IMR-90 (cell line): ENCODE measurements at regions not wholly inside any gene's neighbourhood (a gene's known extent, or its start where the extent isn't known, plus 50 kb on each side); places are given as distances from the start of the nearest gene placed in this dataset.

Experiments used
- ATAC-seq: fragments of 200-7000 bp; cut with Tn5 transposase; 2 replicates; pipeline ENCODE4 v1.9.1; 2020; ENCODE audit warnings: low read depth, mild to moderate bottlenecking, moderate library complexity
- BruUV-seq: library from RNA; stranded (reverse); fragments of 400-500 nt; replicated peaks from 2 replicates; lab custom pipeline; 2021; lab: Mats Ljungman, UMichigan
- CTCF ChIA-PET: fragments of 300-600 bp; formaldehyde crosslinking; extraction: SDS; loops from one replicate; lab custom pipeline; 2021; ENCODE audit warnings: antibody characterized with exemption; lab: Yijun Ruan, JAX
- POLR2A ChIA-PET: fragments of 300-600 bp; sonication (Branson Sonifier 250); formaldehyde crosslinking; loops from one replicate; lab custom pipeline; 2022; ENCODE audit warnings: antibody characterized with exemption; ENCODE audit not compliant: unreplicated experiment; lab: Charles Lee
- DNase-seq: peaks from one replicate; pipeline ENCODE4 v3.0.0; 2013
- H2AFZ ChIP-seq: replicated peaks from 2 replicates; pipeline ENCODE3; 2013; ENCODE audit warnings: low read length, mild to moderate bottlenecking; ENCODE audit not compliant: poor library complexity
- H2AK5ac ChIP-seq: 2 replicates; pipeline ENCODE4 v1.6.1; 2013; ENCODE audit warnings: low read depth, low read length, inconsistent platforms
- H2AK9ac ChIP-seq: replicated peaks from 2 replicates; pipeline ENCODE3; 2013; ENCODE audit warnings: mild to moderate bottlenecking, low read depth, low read length, moderate library complexity; ENCODE audit not compliant: poor library complexity
- H2BK120ac ChIP-seq: 2 replicates; pipeline ENCODE4 v1.6.1; 2013; ENCODE audit warnings: low read depth, low read length, inconsistent platforms
- H2BK15ac ChIP-seq: 3 replicates; pipeline ENCODE4 v1.6.1; 2013; ENCODE audit warnings: low read depth, low read length, inconsistent platforms
- H2BK20ac ChIP-seq: 2 replicates; pipeline ENCODE4 v1.6.1; 2013; ENCODE audit warnings: low read depth, mild to moderate bottlenecking, inconsistent platforms, low read length, moderate library complexity
- H2BK5ac ChIP-seq: 2 replicates; pipeline ENCODE4 v1.6.1; 2013; ENCODE audit warnings: mild to moderate bottlenecking, low read depth, low read length, inconsistent platforms; ENCODE audit not compliant: poor library complexity, severe bottlenecking
- H3K14ac ChIP-seq: replicated peaks from 2 replicates; pipeline ENCODE4 v1.6.1; 2013; ENCODE audit warnings: low read depth, low read length, inconsistent platforms
- H3K18ac ChIP-seq: 2 replicates; pipeline ENCODE4 v1.6.1; 2013; ENCODE audit warnings: low read depth, low read length, control low read depth
- H3K23ac ChIP-seq: 2 replicates; pipeline ENCODE4 v1.6.1; 2013; ENCODE audit warnings: low read depth, low read length, inconsistent platforms
- H3K27ac ChIP-seq: 2 replicates; pipeline ENCODE4 v1.5.1; 2013; ENCODE audit warnings: mild to moderate bottlenecking, control low read depth, low read length; ENCODE audit not compliant: insufficient read depth
- H3K27me3 ChIP-seq: 2 replicates; pipeline ENCODE4 v1.6.1; 2013; ENCODE audit warnings: low read length; ENCODE audit not compliant: control insufficient read depth, insufficient read depth
- H3K36me3 ChIP-seq: 2 replicates; pipeline ENCODE4 v1.6.1; 2013; ENCODE audit warnings: low read length, mixed read lengths; ENCODE audit not compliant: control insufficient read depth, insufficient read depth
- H3K4ac ChIP-seq: 2 replicates; pipeline ENCODE4 v1.6.1; 2013; ENCODE audit warnings: low read depth, low read length, inconsistent platforms
- H3K4me1 ChIP-seq: 2 replicates; pipeline ENCODE4 v1.6.1; 2013; ENCODE audit warnings: low read length, mixed read lengths; ENCODE audit not compliant: control insufficient read depth, insufficient read depth
- H3K4me2 ChIP-seq: 2 replicates; pipeline ENCODE4 v1.6.1; 2013; ENCODE audit warnings: low read depth, mild to moderate bottlenecking, control low read depth, low read length, moderate library complexity
- H3K4me3 ChIP-seq: 2 replicates; pipeline ENCODE4 v1.5.1; 2013; ENCODE audit warnings: low read depth, mild to moderate bottlenecking, control low read depth, low read length, moderate library complexity; ENCODE audit not compliant: insufficient read depth
- H3K56ac ChIP-seq: 2 replicates; pipeline ENCODE4 v1.6.1; 2013; ENCODE audit warnings: low read length, inconsistent platforms; ENCODE audit not compliant: insufficient read depth; ENCODE audit errors: extremely low read depth
- H3K79me1 ChIP-seq, 2 experiments: 2 replicates each; pipeline ENCODE4 v1.6.1; 2013; ENCODE audit warnings: low read length in 2 of 2, inconsistent platforms in 1 of 2, low read depth in 1 of 2
- H3K9ac ChIP-seq: 2 replicates; pipeline ENCODE4 v1.6.1; 2013; ENCODE audit warnings: low read depth, low read length, control low read depth
- H3K9me1 ChIP-seq: 2 replicates; pipeline ENCODE4 v1.6.1; 2013; ENCODE audit warnings: low read length, inconsistent platforms; ENCODE audit not compliant: insufficient read depth
- H3K9me3 ChIP-seq: 2 replicates; pipeline ENCODE4 v1.6.1; 2013; ENCODE audit warnings: low read length; ENCODE audit not compliant: control insufficient read depth, insufficient read depth
- H4K20me1 ChIP-seq: 2 replicates; pipeline ENCODE4 v1.6.1; 2013; ENCODE audit warnings: low read length, inconsistent platforms; ENCODE audit not compliant: insufficient read depth
- H4K5ac ChIP-seq: 2 replicates; pipeline ENCODE4 v1.6.1; 2013; ENCODE audit warnings: mild to moderate bottlenecking, low read depth, low read length, control low read depth
- H4K8ac ChIP-seq, 2 experiments: 2 replicates each; pipeline ENCODE4 v1.6.1; 2013; ENCODE audit warnings: low read depth in 2 of 2, low read length in 2 of 2, control low read depth in 1 of 2, inconsistent platforms in 1 of 2
- H4K91ac ChIP-seq: 2 replicates; pipeline ENCODE4 v1.6.1; 2013; ENCODE audit warnings: low read depth, low read length, inconsistent platforms; ENCODE audit not compliant: insufficient read depth
- BHLHE40 ChIP-seq: fragments of 150-350 bp; IDR thresholded peaks from 2 replicates; pipeline ENCODE4 v1.6.1; 2016; ENCODE audit warnings: mild to moderate bottlenecking, low read depth, low read length
- CEBPB ChIP-seq: IDR thresholded peaks from 2 replicates; pipeline ENCODE4 v1.6.1; 2012; ENCODE audit warnings: low read depth, low read length, improper control_type of control experiment
- CHD1 ChIP-seq: IDR thresholded peaks from 2 replicates; pipeline ENCODE4 v1.6.1; 2012; ENCODE audit warnings: low read depth, low read length, improper control_type of control experiment
- CTCF ChIP-seq: conservative IDR thresholded peaks from 2 replicates; pipeline ENCODE4 v1.5.1; 2012; ENCODE audit warnings: mild to moderate bottlenecking, low read depth, low read length, improper control_type of control experiment
- ELK1 ChIP-seq: fragments of 150-350 bp; IDR thresholded peaks from 2 replicates; pipeline ENCODE4 v1.6.1; 2016; ENCODE audit warnings: low read depth, mild to moderate bottlenecking, low read length, moderate library complexity, borderline replicate concordance
- FOS ChIP-seq: fragments of 150-350 bp; IDR thresholded peaks from 2 replicates; pipeline ENCODE4 v1.6.1; 2016; ENCODE audit warnings: low read depth, low read length
- MAFK ChIP-seq: IDR thresholded peaks from 2 replicates; pipeline ENCODE4 v1.6.1; 2012; ENCODE audit warnings: low read depth, low read length, improper control_type of control experiment
- MAZ ChIP-seq: IDR thresholded peaks from 2 replicates; pipeline ENCODE4 v1.6.1; 2012; ENCODE audit warnings: low read depth, mild to moderate bottlenecking, low read length, improper control_type of control experiment, moderate library complexity, borderline replicate concordance
- MXI1 ChIP-seq: IDR thresholded peaks from 2 replicates; pipeline ENCODE4 v1.6.1; 2012; ENCODE audit warnings: low read depth, mild to moderate bottlenecking, low read length, moderate library complexity, borderline replicate concordance
- NFE2L2 ChIP-seq: fragments of 150-350 bp; IDR thresholded peaks from 2 replicates; pipeline ENCODE4 v1.6.1; 2016; ENCODE audit warnings: low read depth, mild to moderate bottlenecking, low read length
- POLR2A ChIP-seq: IDR thresholded peaks from 2 replicates; pipeline ENCODE4 v1.6.1; 2012; ENCODE audit warnings: mild to moderate bottlenecking, low read depth, low read length
- RAD21 ChIP-seq: IDR thresholded peaks from 2 replicates; pipeline ENCODE4 v1.6.1; 2012; ENCODE audit warnings: low read length, improper control_type of control experiment
- RCOR1 ChIP-seq: IDR thresholded peaks from 2 replicates; pipeline ENCODE4 v1.6.1; 2012; ENCODE audit warnings: mild to moderate bottlenecking, low read length, improper control_type of control experiment; ENCODE audit not compliant: insufficient replicate concordance
- RFX5 ChIP-seq: IDR thresholded peaks from 2 replicates; pipeline ENCODE4 v1.8.0; 2012; ENCODE audit warnings: low read depth, mild to moderate bottlenecking, low read length, moderate library complexity
- SMC3 ChIP-seq: fragments of 150-350 bp; IDR thresholded peaks from 2 replicates; pipeline ENCODE4 v1.6.1; 2016; ENCODE audit warnings: low read depth, mild to moderate bottlenecking, antibody characterized with exemption, low read length, moderate library complexity
- dilution Hi-C: fragments of 300-500 bp; cut with HindIII; formaldehyde crosslinking; loops from one replicate; pipeline ENCODE4 v1.14.3; 2018; ENCODE audit warnings: low sequenced_read_pairs; ENCODE audit not compliant: unreplicated experiment
- in situ Hi-C: fragments of 300-500 bp; cut with MboI; formaldehyde crosslinking; loops from 3 replicates; pipeline ENCODE4 v1.14.3; 2019; ENCODE audit warnings: low sequenced_read_pairs, inconsistent platforms, mixed read lengths
- intact Hi-C: fragments of 100-400 bp; cut with micrococcal nuclease; formaldehyde crosslinking; loops from 2 replicates; pipeline ENCODE4 v1.10.0; 2022
- TF ChIP-seq, protein P1 (sequence below): fragments of 150-350 bp; IDR thresholded peaks from 2 replicates; pipeline ENCODE4 v1.6.1; 2017; ENCODE audit warnings: mild to moderate bottlenecking, antibody characterized with exemption, low read length, low read depth

DNA sequence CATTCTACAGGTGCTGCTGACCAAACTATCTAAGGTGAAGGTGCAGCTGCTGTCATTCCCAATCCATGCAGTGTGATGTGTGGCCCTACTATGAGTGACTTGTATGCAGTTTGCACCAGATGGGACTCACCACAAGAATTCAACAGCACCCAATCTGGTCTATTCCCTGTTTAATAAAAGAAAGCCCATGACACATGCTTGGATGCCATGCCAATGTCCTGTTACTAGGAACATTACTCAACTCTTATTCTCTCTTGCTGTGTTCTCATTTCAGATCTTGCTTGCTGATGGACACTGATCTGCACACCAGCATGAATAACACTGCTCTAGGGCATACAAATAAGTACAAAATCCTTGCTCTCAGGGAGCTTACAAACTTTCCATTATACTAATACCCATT, 221.6 kb upstream of the CDYL start:
- Histone ChIP-seq H4K91ac (no peak overlapping the region), H4K20me1 (no peaks in the 10 kb centered on the region), H2BK120ac (no peak overlapping the region), H2AK9ac (no peak overlapping the region), H3K79me1 (no peaks in the 10 kb centered on the region), H4K8ac (no peak overlapping the region), H3K9ac (no peak overlapping the region), H4K5ac (no peak overlapping the region), H2BK5ac (no peak overlapping the region), H3K4ac (no peak overlapping the region), H2BK15ac (no peak overlapping the region), H3K9me1 (peaks cover 4% of the 10 kb centered on the region; the same call in 1 of the 2 replicates), H3K23ac (no peak overlapping the region), H2AFZ (no peak overlapping the region), H3K4me3 (no peak overlapping the region), H3K4me1 (no peaks in the 10 kb centered on the region), H3K56ac (no peak overlapping the region), H2BK20ac (no peak overlapping the region), H3K27me3 (peaks cover 16% of the 10 kb centered on the region), H3K18ac (no peak overlapping the region), H3K27ac (no peak overlapping the region), H3K4me2 (no peak overlapping the region), H3K9me3 (no peaks in the 10 kb centered on the region), H2AK5ac (no peak overlapping the region), H3K36me3 (no peaks in the 10 kb centered on the region), H3K14ac (no peak overlapping the region)
- POLR2A ChIA-PET, result no interaction called here
- no TSS peak for BruUV-seq
- CTCF ChIA-PET, result no interaction called here
- dilution Hi-C loops, result no loop called here
- DNase-seq (no peak), ATAC-seq (no peak)
- intact Hi-C loops, result no loop called here
- TF ChIP-seq CEBPB, result no peak
- TF ChIP-seq CHD1, result no peak
- no peak for TF ChIP-seq NFE2L2
- no peak for TF ChIP-seq FOS
- no peak for TF ChIP-seq RAD21
- no peak for TF ChIP-seq MAZ
- no peak for TF ChIP-seq CTCF
- TF ChIP-seq RFX5, result no peak
- TF ChIP-seq, protein P1, sequence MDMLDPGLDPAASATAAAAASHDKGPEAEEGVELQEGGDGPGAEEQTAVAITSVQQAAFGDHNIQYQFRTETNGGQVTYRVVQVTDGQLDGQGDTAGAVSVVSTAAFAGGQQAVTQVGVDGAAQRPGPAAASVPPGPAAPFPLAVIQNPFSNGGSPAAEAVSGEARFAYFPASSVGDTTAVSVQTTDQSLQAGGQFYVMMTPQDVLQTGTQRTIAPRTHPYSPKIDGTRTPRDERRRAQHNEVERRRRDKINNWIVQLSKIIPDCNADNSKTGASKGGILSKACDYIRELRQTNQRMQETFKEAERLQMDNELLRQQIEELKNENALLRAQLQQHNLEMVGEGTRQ, result no peak
- TF ChIP-seq MAFK, result no peak
- no peak for TF ChIP-seq POLR2A
- no peak for TF ChIP-seq BHLHE40
- TF ChIP-seq SMC3, result no peak
- no peak for TF ChIP-seq RCOR1
- TF ChIP-seq ELK1, result no peak
- no peak for TF ChIP-seq MXI1
- in situ Hi-C loops, result no loop called here
